K562 (cell line): ENCODE measurements at regions not wholly inside any gene's neighbourhood (a gene's known extent, or its start where the extent isn't known, plus 50 kb on each side); places are given as distances from the start of the nearest gene placed in this dataset.

Experiments used
- ATAC-seq: fragments of 200-7000 bp; cut with Tn5 transposase; 3 replicates; pipeline ENCODE4 v1.9.1; 2020; ENCODE audit warnings: moderate library complexity
- BruUV-seq: library from RNA; stranded (reverse); fragments of 400-500 nt; replicated peaks from 2 replicates; lab custom pipeline; 2021; lab: Mats Ljungman, UMichigan
- CTCF ChIA-PET: fragments of 300-600 bp; formaldehyde crosslinking; extraction: SDS; loops from one replicate; lab custom pipeline; 2021; ENCODE audit warnings: low intra/inter-chr PET ratio; lab: Yijun Ruan, JAX
- POLR2A ChIA-PET: fragments of 300-600, 350-650 bp; sonication (Branson Sonifier 250); formaldehyde crosslinking; extraction: SDS; loops from one replicate; lab custom pipeline; 2021; ENCODE audit warnings: antibody characterized with exemption, inconsistent platforms; lab: Yijun Ruan, JAX
- DNase-seq, 4 experiments: peaks; one replicate each; pipeline versions ENCODE4 v3.0.0 to v3.0.0-alpha.2; 2011 to 2018; ENCODE audit warnings: low spot score in 3 of 4, mixed read lengths in 3 of 4; ENCODE audit errors: extremely low read depth in 1 of 4
- FAIRE-seq: peaks from 2 replicates; lab custom pipeline; 2011; peaks lifted over from hg19 to GRCh38; lab: Jason Lieb, UNC
- H2AFZ ChIP-seq: 2 replicates; pipeline ENCODE4 v1.6.0; 2011; ENCODE audit warnings: low read depth, low read length, control low read depth, inconsistent platforms
- H3K27ac ChIP-seq: fragments of 200-600 bp; 3 replicates; pipeline ENCODE4 v1.8.0; 2011; ENCODE audit warnings: low read depth, mild to moderate bottlenecking, control low read depth, inconsistent platforms, low read length, moderate library complexity, mixed read lengths; ENCODE audit errors: extremely low read depth
- H3K27me3 ChIP-seq, 2 experiments: fragments of 300-600 bp in 1 of 2; 2 replicates in 1 of 2; 3 replicates in 1 of 2; pipeline versions ENCODE4 v1.6.0 to v1.8.0; 2011; ENCODE audit warnings: inconsistent platforms in 2 of 2, low read length in 2 of 2, mild to moderate bottlenecking in 1 of 2, mixed read lengths in 1 of 2, moderate library complexity in 1 of 2; ENCODE audit not compliant: control insufficient read depth in 2 of 2, insufficient read depth in 2 of 2
- H3K36me3 ChIP-seq: fragments of 300-600 bp; 3 replicates; pipeline ENCODE4 v1.8.0; 2011; ENCODE audit warnings: mild to moderate bottlenecking, low read length, inconsistent platforms; ENCODE audit not compliant: control insufficient read depth, insufficient read depth
- H3K4me1 ChIP-seq, 2 experiments: fragments of 200-600 bp in 1 of 2; replicated peaks in 1 of 2; 2 replicates in 1 of 2; 3 replicates in 1 of 2; pipeline versions ENCODE4 v1.5.1 to v1.8.0; 2011; ENCODE audit warnings: inconsistent platforms in 2 of 2, low read length in 2 of 2, mild to moderate bottlenecking in 1 of 2, mixed read lengths in 1 of 2, moderate library complexity in 1 of 2; ENCODE audit not compliant: control insufficient read depth in 2 of 2, insufficient read depth in 2 of 2
- H3K4me2 ChIP-seq: 2 replicates; pipeline ENCODE4 v1.6.1; 2011; ENCODE audit warnings: low read length, control low read depth, inconsistent platforms, mixed read lengths; ENCODE audit not compliant: insufficient read depth
- H3K4me3 ChIP-seq: fragments of 200-600 bp; sonication (generic), shearing (Covaris generic); 2 replicates; pipeline ENCODE4 v1.5.1; 2016; ENCODE audit warnings: control low read depth, inconsistent platforms
- H3K79me2 ChIP-seq: fragments of 200-600 bp; 3 replicates; pipeline ENCODE4 v1.8.0; 2011; ENCODE audit warnings: low read length, inconsistent platforms; ENCODE audit not compliant: control insufficient read depth, insufficient read depth
- H3K9ac ChIP-seq, 2 experiments: 2 replicates each; pipeline versions ENCODE4 v1.6.0 to v1.6.1; 2011; ENCODE audit warnings: low read depth in 2 of 2, low read length in 2 of 2, control low read depth in 1 of 2, inconsistent platforms in 1 of 2, mild to moderate bottlenecking in 1 of 2, mixed read lengths in 1 of 2; ENCODE audit not compliant: insufficient read depth in 1 of 2
- H3K9me1 ChIP-seq: one replicate; pipeline ENCODE4 v1.6.0; 2011; ENCODE audit warnings: inconsistent platforms, mild to moderate bottlenecking, low read length, moderate library complexity; ENCODE audit not compliant: control insufficient read depth, insufficient read depth
- H3K9me3 ChIP-seq: replicated peaks from 2 replicates; pipeline ENCODE4 v1.5.1; 2011; ENCODE audit warnings: low read depth, low read length, inconsistent platforms; ENCODE audit not compliant: control insufficient read depth, insufficient read depth
- H4K20me1 ChIP-seq: replicated peaks from 2 replicates; pipeline ENCODE4 v1.6.1; 2011; ENCODE audit warnings: low read length, inconsistent platforms, mixed read lengths; ENCODE audit not compliant: control insufficient read depth, insufficient read depth
- CBX5 ChIP-seq: IDR thresholded peaks from 2 replicates; pipeline ENCODE4 v1.6.1; 2014; ENCODE audit warnings: low read depth, borderline replicate concordance
- ERF ChIP-seq: fragments of 450-650 bp; formaldehyde crosslinking; IDR thresholded peaks from 2 replicates; pipeline ENCODE4 v1.4.0; 2020; ENCODE audit warnings: mild to moderate bottlenecking, mixed read lengths
- FOXK1 ChIP-seq: sonication (generic); formaldehyde crosslinking; IDR thresholded peaks from 2 replicates; pipeline ENCODE4 v1.8.0; 2022; ENCODE audit warnings: missing genetic modification reagents, mild to moderate bottlenecking, borderline replicate concordance
- HIVEP1 ChIP-seq: fragments of 250-450 bp; sonication (Bioruptor Pico); IDR thresholded peaks from 2 replicates; pipeline ENCODE4 v1.4.0; 2020; ENCODE audit warnings: mild to moderate bottlenecking
- SPI1 ChIP-seq: IDR thresholded peaks from 2 replicates; pipeline ENCODE4 v1.6.1; 2011; ENCODE audit warnings: low read depth, low read length, control low read depth, borderline replicate concordance
- ZNF184 ChIP-seq: sonication (generic); formaldehyde crosslinking; IDR thresholded peaks from 2 replicates; pipeline ENCODE4 v1.5.0; 2020; ENCODE audit warnings: missing genetic modification reagents
- ZNF253 ChIP-seq: fragments of 250-450 bp; sonication (Bioruptor Pico); conservative IDR thresholded peaks from 2 replicates; pipeline ENCODE4 v1.6.1; 2021; ENCODE audit warnings: mild to moderate bottlenecking
- ZNF274 ChIP-seq: IDR thresholded peaks from 2 replicates; pipeline ENCODE4 v1.6.1; 2011; ENCODE audit warnings: low read depth, mild to moderate bottlenecking, low read length, moderate library complexity, borderline replicate concordance
- ZNF436 ChIP-seq: fragments of 250-450, 450-650 bp; sonication (Bioruptor Pico); formaldehyde crosslinking; IDR thresholded peaks from 2 replicates; pipeline ENCODE4 v1.7.0; 2020; ENCODE audit warnings: mild to moderate bottlenecking
- WGBS: fragments of 100-300 bp; shearing (Covaris generic); methylation state at CpG from one replicate; pipeline ENCODE4 v1.1.6; 2016; ENCODE audit warnings: low coverage, mixed read lengths; ENCODE audit not compliant: insufficient coverage; ENCODE audit errors: missing lambda C conversion rate; 5-methylcytosine and 5-hydroxymethylcytosine counted together
- in situ Hi-C: fragments of 300-500 bp; cut with MboI; formaldehyde crosslinking; loops from 4 replicates; pipeline ENCODE4 v1.15.0; 2018; ENCODE audit warnings: inconsistent platforms, mixed read lengths
- intact Hi-C: fragments of 100-400 bp; cut with micrococcal nuclease; formaldehyde crosslinking; loops from 2 replicates; pipeline ENCODE4 v1.14.2; 2022
- TF ChIP-seq, protein P1 (sequence below): fragments of 450-650 bp; IDR thresholded peaks from 2 replicates; pipeline ENCODE4 v1.6.1; 2016; ENCODE audit warnings: mild to moderate bottlenecking

DNA sequence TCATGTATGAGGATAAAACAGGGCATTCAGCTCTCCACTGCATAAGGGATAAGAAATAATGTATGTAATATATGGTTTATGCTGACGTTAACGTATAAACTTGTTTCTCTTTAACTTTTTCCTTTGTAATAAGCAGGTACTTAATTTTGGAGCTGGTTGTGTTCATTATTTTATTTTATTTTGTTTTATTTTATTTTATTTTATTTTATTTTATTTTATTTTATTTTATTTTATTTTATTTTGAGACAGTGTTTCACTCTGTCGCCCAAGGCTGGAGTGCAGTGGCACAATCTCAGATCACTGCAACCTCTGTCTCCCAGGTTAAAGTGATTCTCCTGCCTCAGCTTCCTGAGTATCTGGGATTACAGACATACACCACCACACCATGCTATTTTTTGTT is 1932.6 kb upstream of the TENM3 start:
- Histone ChIP-seq H3K9me1 (no peaks in the 10 kb centered on the region), H3K4me1 (no peaks in the 10 kb centered on the region), H3K36me3 (no peaks in the 10 kb centered on the region), H2AFZ (no peak overlapping the region), H3K27me3 (no peaks in the 10 kb centered on the region), H3K27ac (no peak overlapping the region), H3K9ac (no peak overlapping the region), H4K20me1 (no peaks in the 10 kb centered on the region), H3K79me2 (no peaks in the 10 kb centered on the region), H3K9me3 (no peaks in the 10 kb centered on the region; the same call in 1 of the 2 replicates), H3K4me2 (no peak overlapping the region), H3K4me3 (no peak overlapping the region)
- DNase-seq (no peak), ATAC-seq (no peak), FAIRE-seq (no peak)
- TF ChIP-seq SPI1 = no peak
- no peak for TF ChIP-seq HIVEP1 (CRISPR knock-in tag)
- no peak for TF ChIP-seq ZNF274
- no peak for TF ChIP-seq ZNF436 (CRISPR knock-in tag)
- TF ChIP-seq FOXK1 (CRISPR knock-in tag) = no peak
- TF ChIP-seq ERF (CRISPR knock-in tag) = no peak
- no peak for TF ChIP-seq ZNF253 (CRISPR knock-in tag)
- TF ChIP-seq ZNF184 (CRISPR knock-in tag) = no peak
- TF ChIP-seq, protein P1, sequence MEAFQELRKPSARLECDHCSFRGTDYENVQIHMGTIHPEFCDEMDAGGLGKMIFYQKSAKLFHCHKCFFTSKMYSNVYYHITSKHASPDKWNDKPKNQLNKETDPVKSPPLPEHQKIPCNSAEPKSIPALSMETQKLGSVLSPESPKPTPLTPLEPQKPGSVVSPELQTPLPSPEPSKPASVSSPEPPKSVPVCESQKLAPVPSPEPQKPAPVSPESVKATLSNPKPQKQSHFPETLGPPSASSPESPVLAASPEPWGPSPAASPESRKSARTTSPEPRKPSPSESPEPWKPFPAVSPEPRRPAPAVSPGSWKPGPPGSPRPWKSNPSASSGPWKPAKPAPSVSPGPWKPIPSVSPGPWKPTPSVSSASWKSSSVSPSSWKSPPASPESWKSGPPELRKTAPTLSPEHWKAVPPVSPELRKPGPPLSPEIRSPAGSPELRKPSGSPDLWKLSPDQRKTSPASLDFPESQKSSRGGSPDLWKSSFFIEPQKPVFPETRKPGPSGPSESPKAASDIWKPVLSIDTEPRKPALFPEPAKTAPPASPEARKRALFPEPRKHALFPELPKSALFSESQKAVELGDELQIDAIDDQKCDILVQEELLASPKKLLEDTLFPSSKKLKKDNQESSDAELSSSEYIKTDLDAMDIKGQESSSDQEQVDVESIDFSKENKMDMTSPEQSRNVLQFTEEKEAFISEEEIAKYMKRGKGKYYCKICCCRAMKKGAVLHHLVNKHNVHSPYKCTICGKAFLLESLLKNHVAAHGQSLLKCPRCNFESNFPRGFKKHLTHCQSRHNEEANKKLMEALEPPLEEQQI = no peak
- no peak for TF ChIP-seq CBX5
- no TSS peak for BruUV-seq
- 0% methylated on average over 3 of the region's 3 CpGs for WGBS
- POLR2A ChIA-PET = no interaction called here
- intact Hi-C loops (no loop called here), in situ Hi-C loops (no loop called here)
- CTCF ChIA-PET = interaction anchor here (0.6 kb wide), 1 partner anchor 421 kb away, joined by 4 read pairs; no protein-coding TSS in a partner anchor
